Epithelial cell of esophagus (primary cell): ENCODE measurements at regions not wholly inside any gene's neighbourhood (a gene's known extent, or its start where the extent isn't known, plus 50 kb on each side); places are given as distances from the start of the nearest gene placed in this dataset.

Source experiments
- DNase-seq: peaks from one replicate; pipeline ENCODE4 v3.0.0; 2010; ENCODE audit warnings: low read depth
- H3K4me3 ChIP-seq: 2 replicates; pipeline ENCODE4 v1.5.1; 2011; ENCODE audit warnings: mild to moderate bottlenecking, low read length, control low read depth
- CTCF ChIP-seq: IDR thresholded peaks from 2 replicates; pipeline ENCODE4 v1.5.1; 2011; ENCODE audit warnings: low read depth, mild to moderate bottlenecking, low read length, control low read depth, inconsistent platforms; ENCODE audit not compliant: insufficient read depth; ENCODE audit errors: missing control alignments

- H3K4me3 ChIP-seq, result no peak overlapping the region
- DNase-seq, result no peak
- TF ChIP-seq CTCF, result no peak
Observed at GRCh38 chr20:23207826-23208540, 121.9 kb upstream of the CD93 start.

GRCh38 chr20:23206995-23207394 is 120.9 kb upstream of the CD93 start:
- no peak for TF ChIP-seq CTCF
- DNase-seq, result no peak
- H3K4me3 ChIP-seq, result no peak overlapping the region

GRCh38 chr20:23206061-23206460 is 119.9 kb upstream of the CD93 start:
- no peak overlapping the region for H3K4me3 ChIP-seq
- no peak for TF ChIP-seq CTCF
- no peak for DNase-seq

- peak; percentile 71 for DNase-seq
- no peak overlapping the region for H3K4me3 ChIP-seq
- TF ChIP-seq CTCF, result no peak
Observed at GRCh38 chr20:23205611-23206041, 119.5 kb upstream of the CD93 start.

GRCh38 chr20:23205211-23205610 is 119.1 kb upstream of the CD93 start:
- TF ChIP-seq CTCF, result no peak
- no peak overlapping the region for H3K4me3 ChIP-seq
- no peak for DNase-seq

- DNase-seq, result no peak
- TF ChIP-seq CTCF, result no peak
- no peak overlapping the region for H3K4me3 ChIP-seq
Observed at GRCh38 chr20:23203951-23204730, 118.0 kb upstream of the CD93 start.
